ACC112 (cell line): ENCODE measurements at regions not wholly inside any gene's neighbourhood (a gene's known extent, or its start where the extent isn't known, plus 50 kb on each side); places are given as distances from the start of the nearest gene placed in this dataset.

Experiments used
- H2AFZ ChIP-seq: fragments of 200-600 bp; sonication (generic); one replicate; pipeline ENCODE4 v1.6.0; 2017; ENCODE audit warnings: antibody characterized with exemption, low read length; ENCODE audit not compliant: unreplicated experiment
- H3K27ac ChIP-seq: fragments of 200-600 bp; sonication (generic); 2 replicates; pipeline ENCODE4 v1.5.1; 2014; ENCODE audit warnings: low read depth, mild to moderate bottlenecking, antibody characterized with exemption, low read length, moderate library complexity
- H3K27me3 ChIP-seq: fragments of 200-600 bp; sonication (generic); 2 replicates; pipeline ENCODE4 v1.6.1; 2014; ENCODE audit warnings: mild to moderate bottlenecking, antibody characterized with exemption, low read length, moderate library complexity, mixed read lengths; ENCODE audit not compliant: insufficient read depth
- H3K36me3 ChIP-seq: fragments of 200-600 bp; sonication (generic); 2 replicates; pipeline ENCODE4 v1.6.1; 2016; ENCODE audit warnings: mild to moderate bottlenecking, antibody characterized with exemption, low read length, moderate library complexity, mixed read lengths; ENCODE audit not compliant: insufficient read depth
- H3K4me1 ChIP-seq: fragments of 200-600 bp; sonication (generic); one replicate; pipeline ENCODE4 v1.6.1; 2016; ENCODE audit warnings: low read length, mixed read lengths; ENCODE audit not compliant: insufficient read depth, unreplicated experiment, control insufficient read depth
- H3K4me3 ChIP-seq: fragments of 200-600 bp; sonication (generic); 2 replicates; pipeline ENCODE4 v1.5.1; 2014; ENCODE audit warnings: mild to moderate bottlenecking, low read depth, low read length
- H3K79me2 ChIP-seq: fragments of 200-600 bp; sonication (generic); one replicate; pipeline ENCODE4 v1.6.0; 2016; ENCODE audit warnings: low read length; ENCODE audit not compliant: control insufficient read depth, unreplicated experiment, insufficient read depth

DNA sequence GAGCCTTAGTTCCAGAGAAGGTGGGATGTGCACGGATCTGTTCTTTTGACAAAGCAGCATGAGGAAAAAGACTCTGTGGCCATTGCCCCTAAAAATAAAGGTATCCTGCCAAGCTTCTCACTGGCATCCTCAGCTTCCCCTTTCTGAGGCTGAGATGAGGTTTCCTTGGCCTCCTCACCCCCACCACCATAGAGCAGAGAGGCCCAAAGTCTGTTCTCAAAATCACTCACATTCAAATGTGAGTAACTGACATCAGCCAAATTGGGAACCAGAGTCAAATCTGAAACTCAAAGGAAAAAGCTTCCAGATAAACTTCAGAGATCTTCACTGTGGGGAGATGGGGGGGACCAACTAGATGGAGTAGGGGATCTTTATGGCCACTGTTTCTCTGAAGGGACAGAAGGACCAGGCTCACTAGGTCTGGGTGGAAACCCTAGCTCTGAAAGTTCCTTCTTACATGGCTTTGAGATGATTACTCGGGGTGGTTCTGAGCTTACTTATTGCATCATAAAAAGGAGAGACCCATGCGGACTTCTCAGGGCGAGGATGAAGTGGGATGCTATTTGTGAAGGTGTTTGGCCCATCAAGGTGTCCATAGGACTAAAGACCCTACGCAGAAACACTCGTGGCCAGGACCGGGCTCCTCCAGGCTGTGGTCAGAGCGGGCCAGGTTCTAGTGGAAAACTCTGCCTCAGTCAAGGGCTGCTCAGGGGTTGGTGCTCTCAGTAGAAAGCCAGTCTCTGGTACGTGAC lies 61.5 kb upstream of the MEF2A start:
- Histone ChIP-seq H3K27ac (no peak overlapping the region), H3K79me2 (no peaks in the 10 kb centered on the region), H3K27me3 (no peaks in the 10 kb centered on the region), H3K36me3 (no peaks in the 10 kb centered on the region), H3K4me1 (peaks cover 22% of the 10 kb centered on the region), H2AFZ (no peak overlapping the region), H3K4me3 (no peak overlapping the region)

DNA sequence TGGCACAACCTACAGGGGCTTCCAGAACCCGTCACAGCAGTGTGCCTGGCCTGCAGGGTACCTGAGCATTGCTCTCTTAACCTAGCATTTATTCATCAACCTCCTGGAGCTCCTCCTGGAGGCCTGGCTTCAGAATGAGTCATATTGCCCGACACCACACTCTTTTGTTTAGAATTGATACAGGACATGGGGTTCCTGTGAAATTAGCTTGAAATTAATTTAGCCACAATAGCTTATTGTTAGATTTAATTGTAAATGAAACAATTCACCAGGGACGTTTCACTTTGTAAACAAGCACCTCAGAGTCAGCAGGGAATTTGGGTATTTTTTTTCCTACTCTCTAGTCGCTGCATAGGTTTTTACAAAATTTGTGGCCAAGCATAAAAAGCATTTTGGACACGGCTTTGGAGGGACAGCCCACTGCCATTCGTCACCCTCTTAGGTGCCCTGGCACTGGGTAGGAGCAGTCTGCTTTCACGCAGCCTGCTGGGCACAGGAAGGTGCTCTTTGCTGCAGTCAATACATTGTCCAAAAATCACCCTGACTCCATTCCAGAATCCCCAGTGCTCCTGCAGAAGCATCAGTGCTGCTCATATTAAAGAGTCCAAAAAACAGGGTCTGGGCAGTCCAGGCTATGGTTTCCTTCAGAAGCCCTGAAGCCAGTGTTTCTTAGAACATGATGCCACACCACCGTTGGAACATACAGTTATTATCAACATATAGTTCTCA lies 60.8 kb upstream of the MEF2A start:
- Histone ChIP-seq H3K36me3 (no peaks in the 10 kb centered on the region), H3K27ac (no peak overlapping the region), H3K79me2 (no peaks in the 10 kb centered on the region), H3K4me3 (no peak overlapping the region), H3K27me3 (no peaks in the 10 kb centered on the region), H3K4me1 (peaks cover 22% of the 10 kb centered on the region), H2AFZ (no peak overlapping the region)

DNA sequence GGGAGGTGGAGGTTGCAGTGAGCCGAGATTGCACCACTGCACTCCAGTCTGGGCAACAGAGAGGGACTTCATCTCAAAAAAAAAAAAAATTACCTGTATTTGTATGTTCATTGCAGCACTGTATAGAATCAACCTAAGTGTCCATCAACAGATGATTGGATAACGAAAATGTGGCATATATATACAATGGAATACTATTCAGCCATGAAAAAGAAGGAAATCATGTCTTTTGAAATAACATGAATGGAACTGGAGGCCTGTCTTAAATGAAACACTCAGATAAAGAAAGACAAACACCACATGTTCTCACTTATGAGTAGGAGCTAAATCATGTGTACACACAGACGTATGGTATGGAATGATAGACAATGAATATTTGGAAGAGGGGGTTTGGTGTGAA lies 59.4 kb upstream of the MEF2A start:
- Histone ChIP-seq H3K27me3 (no peaks in the 10 kb centered on the region), H3K4me1 (peaks cover 22% of the 10 kb centered on the region), H3K79me2 (no peaks in the 10 kb centered on the region), H3K36me3 (no peaks in the 10 kb centered on the region), H3K27ac (no peak overlapping the region), H3K4me3 (no peak overlapping the region), H2AFZ (no peak overlapping the region)

GRCh38 chr15:99507016-99507503 lies 58.7 kb upstream of the MEF2A start:
- Histone ChIP-seq H2AFZ (peak overlapping the region; percentile 90), H3K27me3 (no peaks in the 10 kb centered on the region), H3K79me2 (no peaks in the 10 kb centered on the region), H3K4me1 (peaks cover 22% of the 10 kb centered on the region), H3K27ac (peak overlapping the region; percentile 71; the same call in 1 of the 2 replicates), H3K4me3 (peak overlapping the region; percentile 25; the same call in 1 of the 2 replicates), H3K36me3 (no peaks in the 10 kb centered on the region)

- peaks cover 22% of the 10 kb centered on the region for H3K4me1 ChIP-seq
- peak overlapping the region; percentile 71 for H3K27ac ChIP-seq
- peak overlapping the region; percentile 51 for H3K4me3 ChIP-seq
- no peaks in the 10 kb centered on the region for H3K36me3 ChIP-seq
- no peaks in the 10 kb centered on the region for H3K79me2 ChIP-seq
- peak overlapping the region; percentile 90 for H2AFZ ChIP-seq
- no peaks in the 10 kb centered on the region for H3K27me3 ChIP-seq
These were observed 58.1 kb upstream of the MEF2A start for GRCh38 chr15:99507504-99508310.

DNA sequence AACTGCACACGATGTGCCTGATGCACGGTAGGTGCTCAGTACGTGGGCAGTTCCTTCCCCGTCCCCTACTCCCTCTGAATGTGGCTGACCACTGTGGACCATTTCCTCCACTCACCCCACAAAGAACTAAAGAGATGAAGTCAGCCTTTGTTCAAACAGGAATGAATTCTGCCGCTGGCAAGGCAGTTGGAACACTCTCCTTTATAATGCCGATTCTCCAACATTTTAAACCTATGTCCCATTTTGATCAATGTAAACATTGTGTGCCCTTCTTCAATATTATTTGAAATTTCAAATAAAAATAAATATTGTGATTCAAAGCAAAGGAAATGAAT lies 57.5 kb upstream of the MEF2A start:
- H2AFZ ChIP-seq: peak overlapping the region; percentile 90
- peak overlapping the region; percentile 71; the same call in 1 of the 2 replicates for H3K27ac ChIP-seq

DNA sequence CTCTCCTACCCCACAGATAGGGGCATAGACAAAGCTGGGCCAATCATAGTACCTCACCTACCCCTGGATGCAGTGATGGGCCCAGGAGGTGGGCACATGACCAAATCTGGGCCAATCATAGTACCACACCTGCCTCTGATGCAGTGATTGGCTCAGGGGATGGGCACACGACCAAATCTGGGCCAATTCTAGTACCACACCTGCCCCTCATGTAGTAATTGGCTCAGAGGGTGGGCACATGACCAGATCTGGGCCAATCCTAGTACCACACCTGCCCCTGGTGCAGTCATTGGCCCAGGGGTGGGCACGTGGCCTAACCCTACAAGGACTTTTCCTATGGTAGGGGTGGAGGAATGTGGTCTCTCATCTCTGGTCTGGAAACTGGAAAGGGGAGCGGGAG lies 56.9 kb upstream of the MEF2A start:
- Histone ChIP-seq H3K4me1 (peaks cover 22% of the 10 kb centered on the region), H3K27me3 (no peaks in the 10 kb centered on the region), H3K36me3 (no peaks in the 10 kb centered on the region), H3K79me2 (no peaks in the 10 kb centered on the region), H3K4me3 (no peak overlapping the region), H2AFZ (no peak overlapping the region), H3K27ac (no peak overlapping the region)

More for the DNA sequence above, 57.5 kb upstream of the MEF2A start:
- Histone ChIP-seq H3K36me3 (no peaks in the 10 kb centered on the region), H3K79me2 (no peaks in the 10 kb centered on the region), H3K4me3 (peak overlapping the region; percentile 51), H3K27me3 (no peaks in the 10 kb centered on the region), H3K4me1 (peaks cover 22% of the 10 kb centered on the region)

- H3K4me3 ChIP-seq: no peak overlapping the region
- H3K79me2 ChIP-seq: no peaks in the 10 kb centered on the region
- H2AFZ ChIP-seq: no peak overlapping the region
- H3K36me3 ChIP-seq: no peaks in the 10 kb centered on the region
- no peaks in the 10 kb centered on the region for H3K27me3 ChIP-seq
- no peak overlapping the region for H3K27ac ChIP-seq
- H3K4me1 ChIP-seq: peaks cover 21% of the 10 kb centered on the region
These were observed 55.9 kb upstream of the MEF2A start for GRCh38 chr15:99509686-99510461.

DNA sequence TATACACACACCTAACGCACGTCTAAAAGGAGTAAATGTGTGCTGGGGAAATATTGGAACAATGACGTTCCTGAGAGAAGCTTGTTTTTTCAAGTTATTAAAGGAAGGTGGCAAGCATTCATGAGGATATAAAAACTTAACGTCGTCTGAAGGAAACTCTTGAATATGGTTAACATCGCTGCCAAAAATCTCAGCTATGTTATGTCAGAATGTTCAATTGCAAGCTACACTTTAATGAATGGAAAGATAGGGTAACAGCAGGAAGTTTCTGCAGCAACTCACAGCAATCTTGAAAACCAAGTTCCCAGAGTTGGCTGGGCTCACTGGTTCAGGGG lies 54.3 kb upstream of the MEF2A start:
- Histone ChIP-seq H3K79me2 (no peaks in the 10 kb centered on the region), H3K4me1 (peaks cover 19% of the 10 kb centered on the region), H2AFZ (no peak overlapping the region), H3K36me3 (no peaks in the 10 kb centered on the region), H3K27me3 (no peaks in the 10 kb centered on the region), H3K4me3 (no peak overlapping the region), H3K27ac (no peak overlapping the region)
